Right ventricle myocardium superior (tissue), 1 donor: ENCODE measurements at regions not wholly inside any gene's neighbourhood (a gene's known extent, or its start where the extent isn't known, plus 50 kb on each side); places are given as distances from the start of the nearest gene placed in this dataset.
"Not testable (repeated sequence)": the region's sequence is repeated elsewhere in the genome, so short reads cannot be mapped to it uniquely, and the experiment has no call there.

Source experiments
- ATAC-seq: fragments of 200-7000 bp; cut with Tn5 transposase; one replicate; pipeline ENCODE4 v1.9.1; 2020; ENCODE audit warnings: mild to moderate bottlenecking; ENCODE audit not compliant: poor library complexity
- DNase-seq: peaks from one replicate; pipeline ENCODE4 v3.0.0-alpha.2; 2020
- intact Hi-C: fragments of 100-400 bp; cut with DNase I; formaldehyde crosslinking; loops from one replicate; pipeline ENCODE4 v1.11.2; 2022
- donor health status: DM: no; HTN: yes; CAD: no; lungs with severe emphysema.

- intact Hi-C loops, ATAC-seq, DNase-seq: not testable (repeated sequence)
These were observed 50.6 kb upstream of the GRHL3 start for GRCh38 chr1:24268555-24268954.

- ATAC-seq = no peak
- DNase-seq = no peak
- intact Hi-C loops = no loop called here
These were observed 52.2 kb upstream of the GRHL3 start for GRCh38 chr1:24266998-24267397.

GRCh38 chr1:24266398-24266941 is 52.7 kb upstream of the GRHL3 start:
- no peak for DNase-seq
- no peak for ATAC-seq
- intact Hi-C loops = no loop called here

DNA sequence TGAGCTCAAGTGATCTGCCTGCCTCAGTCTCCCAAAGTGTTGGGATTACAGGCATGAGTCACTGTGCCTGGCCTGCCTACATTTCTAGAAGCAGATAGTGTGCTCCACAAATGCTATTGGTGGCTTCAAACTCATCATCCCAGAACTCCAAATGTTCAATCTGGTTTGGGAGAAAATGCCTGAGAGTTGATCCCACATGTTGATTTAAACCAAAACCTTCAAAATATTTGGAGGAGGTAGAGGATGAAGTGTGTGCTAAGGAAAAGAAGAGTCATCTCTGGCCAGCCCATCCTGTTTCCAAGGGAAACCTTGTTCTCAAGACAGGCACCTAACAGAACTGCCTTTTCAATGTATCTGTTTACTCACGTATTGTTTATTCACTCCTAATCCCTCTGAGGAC is 55.4 kb upstream of the GRHL3 start:
- DNase-seq (no peak), ATAC-seq (no peak)
- intact Hi-C loops = no loop called here

GRCh38 chr1:24263211-24263610 is 55.9 kb upstream of the GRHL3 start:
- no peak for DNase-seq
- intact Hi-C loops = no loop called here
- ATAC-seq = no peak

DNA sequence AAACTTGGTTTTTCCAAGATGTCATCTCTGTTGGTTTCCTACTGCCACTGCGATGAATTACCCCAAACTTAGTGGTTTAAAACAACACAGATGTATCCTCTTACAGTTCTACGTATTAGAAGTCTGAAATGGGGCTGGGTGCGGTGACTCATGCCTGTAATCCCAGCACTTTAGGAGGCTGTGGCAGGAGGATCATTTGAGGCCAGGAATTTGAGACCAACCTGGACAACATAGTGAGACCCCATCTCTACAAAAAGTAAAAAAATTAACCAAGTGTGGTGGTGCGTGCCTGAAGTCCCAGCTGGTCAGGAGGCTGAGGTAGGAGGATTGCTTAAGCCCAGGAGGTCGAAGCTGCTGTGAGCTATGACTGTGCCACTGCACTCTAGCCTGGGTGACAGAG is 57.2 kb upstream of the GRHL3 start:
- DNase-seq (no peak), ATAC-seq (no peak)
- intact Hi-C loops = no loop called here

GRCh38 chr1:24258735-24259424 is 60.3 kb upstream of the GRHL3 start:
- DNase-seq = no peak
- intact Hi-C loops = no loop called here
- no peak for ATAC-seq

DNA sequence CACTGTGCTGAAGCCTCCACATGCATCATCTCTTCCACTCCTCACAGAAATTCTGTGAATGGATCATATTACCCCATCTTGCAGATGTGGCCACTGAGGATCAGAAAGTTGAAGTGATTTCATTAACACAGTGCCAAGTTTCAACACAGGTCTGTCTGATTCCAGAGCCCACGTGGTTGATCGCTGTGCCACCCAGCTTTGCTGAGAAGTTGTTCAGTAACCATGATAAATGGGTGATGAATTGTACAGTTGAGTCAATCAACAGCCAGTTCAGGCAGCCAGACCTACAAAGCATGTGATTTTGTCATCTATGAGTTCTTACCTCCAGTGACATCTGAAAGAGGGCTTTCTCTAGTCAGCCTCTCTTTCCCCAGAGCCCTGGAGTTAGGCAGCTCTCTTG is 61.8 kb upstream of the GRHL3 start:
- intact Hi-C loops = no loop called here
- no peak for DNase-seq
- no peak for ATAC-seq

DNA sequence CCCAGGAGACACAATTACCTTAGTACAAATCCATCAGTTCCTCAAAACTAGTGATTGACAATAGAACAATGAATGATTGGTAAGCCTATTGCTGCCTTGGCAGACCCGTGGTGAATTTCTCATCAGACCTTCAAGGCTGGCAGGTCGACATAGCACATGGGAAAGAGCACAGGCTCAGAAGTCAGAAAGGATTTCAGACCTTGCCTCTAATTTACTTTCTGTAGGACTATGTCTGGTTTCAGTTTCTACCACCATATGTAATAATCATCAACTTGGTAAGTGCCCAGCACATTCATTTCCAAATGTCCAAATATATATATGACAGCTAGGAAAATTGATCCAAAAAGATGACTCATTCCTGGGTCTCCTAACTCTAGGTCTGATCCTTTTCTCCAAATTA is 62.5 kb upstream of the GRHL3 start:
- intact Hi-C loops = no loop called here
- ATAC-seq (no peak), DNase-seq (no peak)

DNA sequence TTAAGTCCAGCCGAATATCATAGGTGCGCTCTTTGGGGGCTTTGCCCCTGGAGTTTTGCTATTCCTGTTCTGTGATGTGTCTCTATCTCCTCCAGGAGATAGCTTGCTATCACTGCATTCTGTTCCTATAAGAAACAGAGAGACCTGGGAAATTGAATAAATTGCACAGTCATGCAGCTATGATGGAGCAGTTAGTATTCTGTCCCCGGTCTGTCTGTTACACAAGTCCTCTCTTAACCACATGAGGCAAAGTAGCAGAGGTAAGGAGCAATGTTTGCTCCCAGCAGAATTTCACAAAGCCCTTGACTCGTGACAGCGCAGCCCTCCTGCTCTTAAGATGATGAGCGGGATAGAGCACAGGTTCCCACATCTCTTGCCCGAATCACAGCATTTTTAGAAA is 63.9 kb upstream of the GRHL3 start:
- ATAC-seq = no peak
- intact Hi-C loops = no loop called here
- DNase-seq = no peak

DNA sequence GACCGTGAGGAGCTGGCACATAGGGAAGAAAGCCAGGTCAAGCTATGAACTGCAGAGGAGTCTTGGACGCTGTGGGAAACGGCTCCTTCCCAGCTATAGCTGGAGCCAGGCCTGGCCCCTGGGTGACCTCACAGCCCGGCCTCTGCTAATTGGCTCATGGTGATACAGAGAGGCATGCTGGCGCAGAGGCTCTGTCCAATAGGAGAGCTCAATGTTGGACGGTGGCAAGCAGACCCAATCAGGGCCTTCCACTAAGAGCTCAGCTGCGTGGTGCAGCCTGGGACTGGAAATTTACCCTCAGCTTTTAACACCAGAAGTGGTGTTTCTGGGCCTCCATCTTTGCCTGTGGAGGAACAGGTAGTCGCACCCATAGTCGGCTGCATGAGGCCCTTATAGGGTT is 64.4 kb upstream of the GRHL3 start:
- intact Hi-C loops = no loop called here
- DNase-seq (no peak), ATAC-seq (no peak)

- DNase-seq = no peak
- ATAC-seq = no peak
These were observed 65.6 kb upstream of the GRHL3 start for GRCh38 chr1:24253571-24253970.

GRCh38 chr1:24252185-24252780 is 65.2 kb upstream of the IFNLR1 start:
- no peak for ATAC-seq
- DNase-seq = no peak
- intact Hi-C loops = no loop called here

More at GRCh38 chr1:24253571-24253970, 65.6 kb upstream of the GRHL3 start:
- intact Hi-C loops = no loop called here

DNA sequence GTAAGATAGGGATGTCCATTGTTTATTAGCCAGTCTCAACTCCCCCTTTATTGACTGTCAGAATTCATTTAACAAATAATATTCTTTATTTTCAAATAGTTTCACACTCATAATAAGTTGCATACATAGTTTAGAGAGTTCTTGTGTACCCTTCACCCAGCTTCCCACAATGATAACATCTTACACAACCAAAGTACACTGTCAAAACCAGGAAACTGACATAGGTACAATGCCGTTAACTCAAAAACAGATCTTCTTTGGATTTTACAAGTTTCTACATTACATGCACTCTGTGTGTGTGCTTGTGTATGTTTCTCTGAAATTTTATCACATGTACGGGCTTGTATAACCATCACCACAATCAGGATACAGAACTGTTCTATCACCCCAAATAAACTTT is 64.4 kb upstream of the IFNLR1 start:
- ATAC-seq = no peak
- intact Hi-C loops = no loop called here

DNA sequence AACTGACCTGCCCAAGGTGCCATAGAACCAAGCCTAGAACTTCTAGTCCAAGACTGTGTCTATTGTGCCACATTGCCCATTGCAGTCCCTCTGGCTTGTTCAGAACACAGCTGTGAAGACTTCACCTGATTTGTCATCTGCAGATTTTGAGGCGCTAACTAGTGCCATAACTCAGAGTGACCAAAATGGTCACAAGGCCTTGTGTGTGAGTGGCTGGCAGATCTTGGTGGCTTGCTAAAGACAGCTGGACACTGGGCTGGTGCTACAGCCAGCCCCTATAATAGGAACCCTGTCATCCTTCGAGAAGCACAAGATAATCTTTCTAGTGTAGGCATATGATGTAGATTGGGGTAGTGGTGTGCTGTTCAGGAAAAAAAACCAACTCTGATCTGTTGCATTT is 63.7 kb upstream of the IFNLR1 start:
- DNase-seq (no peak), ATAC-seq (no peak)
- intact Hi-C loops = no loop called here

More for the DNA sequence above, 64.4 kb upstream of the IFNLR1 start:
- DNase-seq = no peak

GRCh38 chr1:24250224-24250623 is 63.1 kb upstream of the IFNLR1 start:
- DNase-seq (no peak), ATAC-seq (no peak)
- intact Hi-C loops = no loop called here

DNA sequence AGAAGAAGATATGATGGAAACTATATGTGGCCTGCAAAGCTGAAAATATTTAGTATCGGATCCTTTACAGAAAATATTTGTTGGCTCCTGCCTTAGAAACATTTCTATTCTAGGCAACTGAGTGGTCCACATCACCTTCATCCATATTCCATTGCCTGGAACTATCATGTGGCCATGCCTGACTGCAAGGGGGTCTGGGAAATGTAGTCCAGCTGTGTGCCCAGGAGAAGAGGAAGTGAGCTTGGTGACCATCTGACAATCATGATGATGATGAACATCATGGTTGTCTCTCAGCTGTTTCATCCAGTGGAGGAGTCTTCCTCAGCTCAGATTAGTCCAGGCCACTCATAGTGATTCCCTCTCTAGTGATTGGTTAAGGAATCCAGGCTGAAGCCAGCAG is 61.8 kb upstream of the IFNLR1 start:
- intact Hi-C loops = no loop called here
- no peak for ATAC-seq

GRCh38 chr1:24247337-24247736 is 60.2 kb upstream of the IFNLR1 start:
- intact Hi-C loops, DNase-seq, ATAC-seq: not testable (repeated sequence)

More for the DNA sequence above, 61.8 kb upstream of the IFNLR1 start:
- no peak for DNase-seq

GRCh38 chr1:24244519-24245268 is 57.6 kb upstream of the IFNLR1 start:
- ATAC-seq = no peak
- no peak for DNase-seq
- intact Hi-C loops = no loop called here
